ENCODE measurements at regions not wholly inside any gene's neighbourhood (a gene's known extent, or its start where the extent isn't known, plus 50 kb on each side); places are given as distances from the start of the nearest gene placed in this dataset.
A peak's percentile ranks its signal among the peaks of the same experiment; 100 is the strongest.

GRCh38 chr17:55580596-55581133 is 69.4 kb upstream of the SMIM36 start:
- no peak for DNase-seq

GRCh38 chr17:55577687-55578086 is 66.4 kb upstream of the SMIM36 start:
- DNase-seq: no peak

GRCh38 chr17:55576996-55577586 is 65.8 kb upstream of the SMIM36 start:
- DNase-seq: no peak

- DNase-seq: no peak
Measured at GRCh38 chr17:55576237-55576995, 65.2 kb upstream of the SMIM36 start.

- DNase-seq: no peak
Measured at GRCh38 chr17:55575058-55575636, 63.9 kb upstream of the SMIM36 start.

- no peak for DNase-seq
Measured at GRCh38 chr17:55572599-55572998, 61.3 kb upstream of the SMIM36 start.

- DNase-seq: no peak
Measured at GRCh38 chr17:55572139-55572538, 60.9 kb upstream of the SMIM36 start.

GRCh38 chr17:55571095-55571494 is 59.8 kb upstream of the SMIM36 start:
- no peak for DNase-seq

- no peak for DNase-seq
Measured at GRCh38 chr17:55570391-55570790, 59.1 kb upstream of the SMIM36 start.

- no peak for DNase-seq
Measured at GRCh38 chr17:55567240-55568214, 56.3 kb upstream of the SMIM36 start.

- peak; percentile 11 for DNase-seq
Measured at GRCh38 chr17:55564081-55564480, 52.8 kb upstream of the SMIM36 start.

- peak; percentile 17 for DNase-seq
Measured at GRCh38 chr17:55563363-55563762, 52.1 kb upstream of the SMIM36 start.

- no peak for DNase-seq
Measured at GRCh38 chr17:55561973-55562495, 50.8 kb upstream of the SMIM36 start.

GRCh38 chr17:55561316-55561972 is 50.2 kb upstream of the SMIM36 start:
- DNase-seq: no peak
